ENCODE measurements at regions not wholly inside any gene's neighbourhood (a gene's known extent, or its start where the extent isn't known, plus 50 kb on each side); places are given as distances from the start of the nearest gene placed in this dataset.

DNA sequence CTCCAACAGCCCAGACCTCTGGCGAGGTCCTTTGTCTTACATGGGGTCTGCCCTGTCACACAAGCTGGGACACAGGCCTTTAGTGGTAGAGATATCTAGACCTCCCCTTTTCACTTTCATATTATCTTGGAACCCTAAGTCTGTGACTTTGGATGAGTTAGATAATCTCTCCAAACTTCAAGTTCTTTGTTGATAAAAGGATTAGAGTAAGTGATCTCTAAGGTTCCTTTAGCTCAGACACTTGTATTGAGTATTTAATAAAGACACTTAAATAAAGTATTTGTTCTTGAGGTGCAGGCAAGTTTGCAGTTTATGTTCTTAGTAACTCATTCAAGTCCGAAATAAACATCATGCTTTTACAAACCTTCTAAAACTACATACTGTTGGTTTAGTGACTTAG lies 459.6 kb downstream of the SHQ1 start:
- no peak for DNase-seq

DNA sequence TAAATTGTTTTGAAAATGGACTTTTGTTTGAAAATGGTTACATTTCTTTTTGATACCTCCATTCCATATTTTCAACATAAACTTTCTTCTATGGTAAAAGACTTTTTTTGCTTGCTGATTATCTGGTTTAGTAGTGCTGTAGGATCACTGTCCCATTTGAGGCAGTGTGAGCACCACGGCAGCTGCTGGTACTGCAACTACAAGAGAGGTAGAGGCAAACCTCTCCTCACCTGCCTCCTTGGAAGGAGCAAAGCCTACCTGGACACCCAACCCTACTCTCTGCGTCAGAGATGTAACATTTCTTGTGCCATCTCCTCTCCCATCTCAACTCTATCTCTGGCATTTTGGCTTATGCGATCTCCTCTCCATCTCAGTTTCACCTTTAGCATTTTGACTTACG lies 460.1 kb downstream of the SHQ1 start:
- DNase-seq = no peak

DNA sequence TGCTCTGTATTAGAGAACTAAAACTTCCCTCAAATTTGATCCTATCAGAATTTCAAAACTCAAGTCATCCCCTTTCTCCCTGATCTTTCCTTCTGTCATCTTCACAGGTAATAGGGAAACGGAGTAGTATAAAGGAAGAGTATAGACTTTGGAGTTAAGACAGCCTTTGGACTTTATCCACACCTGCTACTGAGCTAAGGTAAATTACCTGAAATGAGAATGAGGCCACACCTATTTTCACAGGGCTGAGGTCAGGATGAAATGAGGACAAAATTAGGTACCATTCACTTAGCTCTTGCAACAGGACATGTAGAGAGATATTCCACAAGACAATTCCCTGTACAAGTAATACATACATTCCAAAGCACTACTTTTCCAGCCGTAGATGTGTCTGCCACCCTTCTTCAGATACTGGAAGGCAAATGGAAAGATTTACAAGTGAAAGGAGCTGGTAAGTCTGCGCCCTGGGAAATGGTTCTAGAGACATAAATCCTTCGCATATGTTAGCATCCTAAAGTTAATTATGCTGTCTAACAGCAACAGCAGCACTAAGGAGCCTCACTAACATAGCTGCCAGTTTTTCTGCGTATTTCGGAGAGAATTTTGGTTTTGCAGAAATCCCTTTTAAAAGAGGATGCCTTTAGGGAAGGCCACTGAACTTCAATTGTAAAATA lies 461.8 kb downstream of the SHQ1 start:
- no peak for DNase-seq

DNA sequence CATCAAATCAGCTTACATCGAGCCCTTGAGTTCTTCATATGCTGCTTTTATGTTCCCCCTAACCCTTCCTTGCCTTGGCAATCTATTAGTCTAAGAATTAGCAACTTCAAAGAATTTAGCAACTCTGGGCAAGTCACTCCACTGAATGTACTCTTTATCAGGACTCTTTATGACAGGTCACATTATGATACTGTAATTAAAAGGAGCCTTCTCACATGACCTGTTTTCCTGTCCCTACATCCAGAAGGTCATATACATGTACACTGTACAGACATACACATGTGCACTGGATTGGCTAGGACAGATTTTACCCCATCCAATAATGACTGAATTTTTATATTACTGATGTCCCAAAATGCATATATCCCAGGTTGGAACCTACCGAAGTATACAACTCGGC lies 463.1 kb downstream of the SHQ1 start:
- no peak for DNase-seq

DNA sequence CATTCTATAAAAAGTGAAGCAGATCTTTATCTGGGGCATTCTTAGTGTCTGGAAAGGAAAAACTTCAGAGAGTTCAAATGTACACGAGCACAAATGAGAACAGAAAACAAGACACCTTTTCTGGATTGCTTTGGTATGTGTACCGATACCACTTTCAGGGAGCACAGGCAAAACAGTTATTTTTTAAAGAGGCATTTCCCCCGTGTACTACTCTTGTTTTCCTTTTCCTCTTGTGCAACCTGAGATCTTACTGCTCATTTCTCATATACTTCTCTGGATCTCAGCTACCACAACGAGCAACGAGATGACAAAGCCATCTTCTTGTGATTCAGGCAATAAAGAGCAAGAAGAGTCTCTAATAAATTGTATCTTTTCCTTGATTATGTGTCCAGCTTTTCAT lies 463.6 kb downstream of the SHQ1 start:
- DNase-seq = no peak

DNA sequence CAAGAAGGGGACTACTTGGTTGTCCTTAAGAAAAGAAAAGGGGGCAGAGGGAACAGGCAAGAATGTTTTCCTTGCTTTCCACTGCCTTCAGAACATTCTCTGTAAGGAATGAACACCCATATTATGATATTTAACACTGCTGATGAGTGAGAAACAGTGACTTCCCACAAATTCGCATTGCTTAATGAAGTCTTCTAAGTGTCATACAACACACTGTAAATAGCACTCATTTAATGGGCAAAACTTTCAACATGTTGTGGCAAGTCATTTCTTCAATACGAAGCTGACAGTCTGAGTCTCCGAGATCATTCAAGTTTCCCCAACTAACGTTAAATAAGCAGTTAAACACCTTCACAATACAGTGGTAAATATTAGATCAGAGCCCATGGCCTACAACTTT lies 464.4 kb downstream of the SHQ1 start:
- no peak for DNase-seq

DNA sequence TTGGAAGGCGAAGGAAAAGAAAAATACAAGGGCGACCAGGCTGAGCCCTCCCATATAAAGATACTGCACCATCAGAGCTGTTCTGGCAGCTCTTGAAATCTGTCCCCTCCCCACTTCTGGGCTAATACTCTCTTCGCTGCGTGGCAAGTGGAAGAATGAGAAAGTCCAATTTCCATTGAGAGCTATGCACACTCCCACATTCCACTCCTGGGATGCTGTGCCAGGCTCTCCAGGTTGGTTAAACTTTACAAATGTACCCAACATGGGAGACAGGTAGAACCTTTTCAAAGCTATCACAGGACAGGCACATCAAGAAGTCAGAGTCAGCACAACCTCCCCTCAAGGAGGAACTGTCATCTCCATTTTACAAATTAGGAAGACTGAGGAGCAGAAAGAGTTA lies 465.0 kb downstream of the SHQ1 start:
- DNase-seq = no peak

DNA sequence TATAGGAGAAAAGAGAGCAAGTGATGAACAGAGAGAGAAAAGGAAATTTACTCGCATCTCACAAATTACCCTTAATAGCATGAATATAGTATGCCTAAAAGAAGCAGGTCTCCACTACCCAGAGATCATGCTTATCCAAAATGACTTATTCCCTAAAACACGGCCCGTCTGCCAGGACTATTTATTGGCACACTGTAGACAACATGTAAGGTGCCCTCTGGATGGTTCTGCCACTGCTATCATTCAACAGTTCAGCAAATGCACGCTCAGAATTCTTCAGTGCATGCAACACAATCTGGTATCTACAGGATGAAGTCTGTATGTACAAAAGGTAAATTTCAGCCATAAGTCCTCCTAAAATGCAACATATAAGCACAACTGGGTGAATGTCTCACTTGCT lies 465.8 kb downstream of the SHQ1 start:
- no peak for DNase-seq

DNA sequence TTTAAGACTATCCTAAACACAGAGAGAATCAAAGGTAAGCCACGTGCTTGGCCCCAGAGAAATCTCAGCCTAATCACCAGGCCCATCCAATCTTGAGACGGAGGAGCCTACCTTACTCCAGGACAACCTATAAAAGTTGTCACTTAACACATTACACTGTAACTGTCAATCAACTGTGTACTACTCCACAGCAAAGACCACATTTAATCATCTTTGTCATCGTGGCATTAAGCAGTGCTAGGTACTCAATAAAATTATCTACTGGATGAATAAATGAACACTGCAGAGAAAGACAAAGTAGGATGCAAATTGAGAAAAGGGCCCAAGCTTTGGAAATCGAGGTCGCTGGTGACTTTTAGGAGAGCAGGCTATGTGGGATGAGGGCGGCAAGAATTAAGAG lies 466.7 kb downstream of the SHQ1 start:
- DNase-seq = no peak

DNA sequence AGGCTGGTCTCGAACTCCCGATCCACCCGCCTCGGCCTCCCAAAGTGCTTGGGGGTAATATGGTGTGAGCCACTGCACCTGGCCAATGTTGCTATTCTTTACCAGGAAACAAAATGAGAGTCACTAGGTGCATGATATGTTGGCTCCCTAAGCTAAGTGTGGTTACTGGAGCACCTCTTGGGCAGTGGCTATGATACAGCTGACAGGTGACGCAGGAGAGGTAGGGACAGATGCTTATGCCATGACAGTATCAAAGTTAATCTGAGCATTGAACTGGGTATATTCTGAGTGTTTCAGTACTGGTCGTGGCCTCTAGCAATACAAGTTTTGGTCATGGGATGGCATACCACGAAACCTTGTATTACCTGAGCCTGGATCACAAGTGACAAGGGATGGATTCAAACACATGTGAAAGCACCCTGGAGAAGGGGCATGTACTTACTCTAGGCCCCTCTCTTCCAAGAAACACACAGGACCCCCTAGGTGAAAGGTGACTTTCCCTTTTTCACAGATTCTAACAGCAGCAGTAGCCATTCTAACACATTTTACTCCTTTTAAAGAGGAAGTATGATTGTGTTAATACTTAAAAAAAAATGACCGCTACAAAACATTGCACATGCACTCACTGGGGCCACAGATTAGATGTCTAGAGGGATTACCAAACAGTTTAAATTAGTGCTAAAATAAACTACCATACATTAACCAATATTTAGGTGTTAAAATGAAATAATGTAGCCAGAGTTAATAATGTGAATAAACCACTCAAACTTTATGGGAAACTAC lies 467.3 kb downstream of the SHQ1 start:
- DNase-seq = no peak

DNA sequence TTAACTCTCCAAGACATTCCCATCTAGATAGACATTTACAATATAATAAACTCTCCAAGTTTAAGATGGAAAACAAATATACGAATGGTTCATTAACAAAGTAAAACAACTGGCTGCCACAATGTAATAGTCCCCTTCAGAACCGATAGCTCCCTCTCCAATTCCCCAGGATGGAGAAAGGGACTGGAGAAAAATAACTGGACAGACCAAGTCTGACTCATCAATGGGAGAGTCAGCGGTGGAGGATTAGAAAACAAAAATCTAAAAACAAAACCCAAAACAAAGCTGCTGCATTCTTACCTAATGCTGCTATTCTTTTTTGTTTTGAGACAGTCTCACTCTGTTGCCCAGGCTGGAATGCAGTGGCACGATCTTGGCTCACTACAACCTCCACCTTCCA lies 468.1 kb downstream of the SHQ1 start:
- no peak for DNase-seq

DNA sequence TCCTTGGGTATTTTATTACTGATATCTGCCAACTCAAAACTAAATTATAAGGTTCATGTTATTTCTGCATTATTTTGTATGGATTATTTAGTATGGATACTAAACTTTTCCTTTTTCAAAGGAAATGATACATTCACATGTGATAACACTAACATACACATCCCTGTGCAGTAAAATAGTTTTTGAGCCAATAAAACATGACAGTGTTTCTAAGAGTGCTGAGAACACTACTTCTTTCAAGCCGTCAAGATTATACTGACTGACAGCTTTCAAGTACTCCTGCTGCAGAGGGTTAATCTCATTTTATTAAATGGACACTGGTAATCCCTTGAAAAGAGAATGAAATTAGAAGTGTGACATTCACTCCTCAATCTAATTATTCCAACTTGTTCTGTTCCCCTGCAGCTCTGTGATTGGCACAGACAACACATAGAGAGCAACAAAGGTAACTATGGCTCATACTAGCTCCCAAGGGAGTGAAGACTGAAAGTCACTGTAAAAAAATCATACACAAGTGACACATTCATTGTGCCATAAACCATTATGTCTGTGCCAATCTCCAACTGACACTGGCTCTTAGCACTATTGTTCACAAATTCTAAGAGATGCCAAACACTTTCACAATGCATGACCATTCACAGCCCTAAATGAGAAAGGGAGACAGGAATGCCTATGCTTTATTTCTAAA lies 468.6 kb downstream of the SHQ1 start:
- DNase-seq = no peak

DNA sequence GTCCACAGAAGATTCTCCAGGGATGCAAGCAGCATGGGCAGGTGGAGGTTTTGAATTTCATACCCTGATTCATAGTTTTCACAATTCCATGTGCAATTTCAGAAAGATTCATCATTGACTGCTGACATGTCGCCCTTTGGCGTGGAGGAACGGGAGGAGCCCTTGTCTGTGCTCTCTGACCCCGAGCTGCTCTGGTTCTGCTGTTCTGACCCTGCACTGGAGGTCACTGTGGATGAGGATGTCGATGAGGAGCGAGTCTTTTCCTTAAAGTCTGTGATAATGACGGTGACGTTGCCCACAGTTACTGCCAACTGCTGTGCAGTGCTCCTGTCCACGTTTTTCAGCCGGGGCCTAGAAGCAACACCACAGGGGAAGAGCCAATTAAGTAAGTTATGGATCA lies 470.0 kb downstream of the SHQ1 start:
- DNase-seq = no peak

DNA sequence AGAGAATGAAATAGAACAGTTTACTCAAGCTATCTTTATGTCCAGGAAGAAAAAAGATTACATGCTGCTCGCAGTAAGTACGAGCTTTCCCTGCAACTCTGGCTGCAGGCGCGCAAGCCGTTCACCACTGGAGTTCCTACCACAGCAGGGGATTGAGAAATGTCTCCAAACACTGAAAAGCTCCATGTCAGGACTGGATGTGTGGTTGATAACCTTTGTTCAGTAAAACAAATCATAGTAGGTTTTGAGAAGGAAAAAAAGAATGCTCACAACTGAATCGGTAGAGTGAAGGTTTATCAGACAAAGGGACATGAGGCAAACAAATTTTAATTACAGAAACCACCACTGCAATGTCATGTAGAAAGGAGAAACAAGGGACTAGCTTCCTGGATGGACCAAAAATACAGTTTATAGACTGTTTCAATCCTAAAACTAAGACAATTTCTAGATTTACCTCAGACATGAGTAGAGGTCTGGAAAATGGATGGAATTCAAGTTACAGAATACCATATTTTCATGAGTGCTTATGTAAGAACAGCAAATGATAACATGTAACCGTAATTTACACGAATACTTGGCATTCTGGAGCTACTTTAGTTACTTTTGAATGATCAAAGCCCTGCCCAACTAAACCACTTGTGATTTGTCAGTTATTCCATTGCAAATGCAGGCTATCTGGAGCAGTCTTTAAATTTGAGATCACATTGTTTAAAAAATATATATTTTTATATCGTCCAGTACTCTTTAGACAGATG lies 471.1 kb downstream of the SHQ1 start:
- DNase-seq = no peak

DNA sequence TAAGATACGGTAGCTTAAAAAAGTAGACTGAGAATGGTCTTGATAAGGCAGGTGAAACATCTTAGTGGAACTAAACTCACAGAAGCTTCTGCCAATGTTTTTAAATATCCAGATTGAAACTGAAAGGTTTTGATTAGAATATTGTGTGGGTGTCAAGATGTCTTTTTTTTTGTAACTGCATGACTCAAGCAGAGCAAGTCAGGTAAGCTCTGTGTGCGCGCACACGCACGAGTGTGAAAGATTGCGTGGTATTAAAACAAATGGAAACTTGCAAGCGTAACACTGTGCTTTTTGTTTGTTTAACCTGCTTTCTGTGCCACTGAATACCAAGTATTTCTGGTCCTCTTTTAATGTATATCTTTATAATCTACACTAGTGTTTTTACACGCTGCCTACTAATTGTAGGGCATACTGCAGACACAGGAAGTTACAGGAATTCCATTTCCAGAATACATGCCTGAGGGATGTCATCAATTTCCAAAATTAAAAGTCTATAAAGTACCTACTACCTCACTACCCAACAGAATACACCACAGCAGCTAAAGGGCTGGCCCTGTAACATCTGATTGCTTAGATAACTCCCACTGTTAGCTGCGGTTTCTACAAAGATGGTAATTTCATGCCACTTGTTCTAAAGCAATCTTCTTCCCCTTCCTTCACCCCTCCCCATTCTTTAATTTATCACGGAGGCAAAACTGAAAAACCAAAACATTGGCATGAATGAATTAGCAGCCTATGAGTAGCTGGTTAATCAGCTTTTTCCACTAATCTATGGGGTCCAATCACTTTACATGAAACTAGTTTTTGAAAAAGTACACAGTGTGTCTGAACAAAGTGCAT lies 472.8 kb downstream of the SHQ1 start:
- no peak for DNase-seq

DNA sequence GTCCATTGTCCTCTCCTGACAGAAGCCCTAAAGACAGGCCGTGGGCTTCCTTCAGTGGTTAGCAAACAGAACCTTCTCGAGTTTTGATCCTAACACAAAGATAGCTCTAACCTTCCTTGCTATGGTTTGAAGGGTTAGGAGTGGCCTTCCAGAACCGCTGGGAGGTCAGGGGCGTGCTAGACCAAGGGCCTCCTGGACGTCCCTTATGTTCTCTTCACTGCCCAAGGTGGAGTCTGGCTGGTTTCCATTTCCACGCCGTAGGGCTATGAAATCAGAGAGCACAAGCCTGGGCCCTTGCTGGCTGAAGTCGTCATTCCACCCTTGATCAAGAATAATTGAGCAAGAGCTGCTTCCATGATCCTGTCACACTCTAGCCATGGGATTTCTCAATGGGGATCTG lies 475.1 kb downstream of the SHQ1 start:
- no peak for DNase-seq

DNA sequence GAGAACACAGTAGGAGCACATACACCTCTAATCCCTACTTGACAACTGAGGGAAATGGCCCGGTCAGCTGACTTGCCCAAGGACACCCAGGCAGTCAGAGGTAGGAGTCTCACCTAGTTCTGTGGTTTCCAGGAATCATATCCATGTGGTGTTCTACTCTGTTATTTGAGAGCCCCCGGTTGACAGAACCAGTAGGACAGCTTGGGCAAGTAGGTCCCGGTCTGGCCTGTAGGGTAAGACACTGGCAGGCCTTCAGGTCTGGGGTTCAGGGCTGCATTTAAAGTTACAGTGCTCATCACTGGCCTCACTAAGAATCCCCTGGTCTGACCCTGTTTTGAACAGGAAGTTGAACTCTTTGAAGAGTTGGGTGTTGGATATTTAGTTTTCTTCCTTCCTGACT lies 476.1 kb downstream of the SHQ1 start:
- no peak for DNase-seq

DNA sequence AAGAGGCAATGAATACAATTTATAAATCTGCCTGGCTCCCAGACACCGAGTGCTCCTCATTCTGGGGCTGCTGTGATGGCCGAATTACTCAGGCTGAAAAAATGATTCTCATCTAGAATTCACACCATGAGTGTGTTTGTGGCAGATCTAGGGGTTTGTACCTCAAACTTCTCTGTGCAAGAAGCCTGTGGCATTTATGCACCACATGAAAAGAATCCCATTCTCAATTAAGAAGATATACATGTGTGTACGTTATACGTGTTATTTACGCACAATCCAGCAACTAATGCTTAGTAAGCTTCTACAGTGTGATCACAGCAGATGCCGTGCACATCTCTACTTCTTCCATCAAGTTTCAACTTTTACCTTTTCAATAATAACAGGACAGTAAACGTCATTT lies 476.8 kb downstream of the SHQ1 start:
- DNase-seq = no peak

DNA sequence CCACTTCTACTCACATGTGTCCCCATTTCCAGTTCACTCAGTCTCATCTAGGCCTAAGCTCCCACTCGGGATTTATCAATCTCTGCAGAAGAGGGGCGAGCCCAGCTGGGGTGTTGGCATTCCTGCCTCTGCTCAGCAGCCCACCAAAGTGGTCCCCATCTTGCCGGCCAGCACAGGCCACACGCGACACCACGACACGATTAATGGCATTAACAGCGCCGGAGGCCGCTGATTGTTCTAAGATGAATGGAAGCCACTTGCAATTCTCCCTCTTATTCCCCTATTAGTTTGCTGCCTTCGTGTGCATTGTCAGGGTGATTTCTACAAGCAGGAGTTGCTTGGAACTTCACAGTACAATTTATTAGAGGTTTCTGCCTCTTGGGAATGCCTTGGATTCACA lies 477.3 kb downstream of the SHQ1 start:
- DNase-seq = no peak

DNA sequence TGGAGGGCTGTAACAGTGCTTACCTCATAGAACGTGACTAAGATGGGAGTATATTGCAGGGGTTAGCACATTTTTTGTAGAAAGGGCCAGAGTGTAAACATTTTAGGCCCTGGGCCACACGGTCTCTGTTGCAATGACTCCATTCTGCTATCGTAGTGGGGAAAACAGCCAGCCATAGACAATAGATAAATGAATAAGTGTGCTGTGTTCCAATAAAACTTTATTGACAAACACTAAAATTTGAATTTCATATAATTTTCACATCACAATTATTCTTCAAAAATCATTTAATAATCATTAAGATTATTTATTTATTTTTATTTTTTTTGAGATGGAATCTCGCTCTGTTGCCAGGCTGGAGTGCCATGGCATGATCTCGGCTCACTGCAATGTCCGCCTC lies 478.6 kb downstream of the SHQ1 start:
- DNase-seq = no peak

DNA sequence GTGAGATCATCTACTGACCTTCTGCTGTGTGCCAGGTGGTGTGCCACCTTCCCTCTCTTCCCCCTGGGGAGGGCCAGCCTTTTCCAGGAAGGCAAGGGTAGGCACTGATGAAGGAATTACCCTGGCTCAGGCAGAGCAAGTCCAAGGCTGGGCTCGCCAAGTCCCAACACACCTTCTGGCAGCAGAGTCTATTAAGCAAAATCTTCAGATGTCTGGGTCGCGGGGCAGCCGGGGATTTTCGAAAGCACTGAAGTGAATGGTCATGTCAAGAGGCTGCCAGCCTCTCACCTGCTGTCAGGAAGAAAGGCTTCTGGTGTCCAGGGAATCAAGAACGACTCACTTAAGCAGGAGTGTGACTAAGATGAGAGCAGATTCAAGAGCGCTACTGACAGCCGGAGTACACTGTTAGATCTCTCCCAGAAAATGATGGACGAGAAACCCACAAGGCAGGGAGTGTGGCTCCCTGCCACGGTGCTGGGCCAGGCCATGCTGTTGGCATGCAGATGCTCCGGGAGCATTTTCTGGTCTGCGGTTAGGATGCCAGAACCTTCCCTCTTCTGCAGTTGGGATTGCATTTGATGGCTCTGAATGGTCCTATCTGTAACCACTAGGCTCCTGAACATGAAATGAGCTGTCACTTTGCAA lies 479.8 kb downstream of the SHQ1 start:
- no peak for DNase-seq

DNA sequence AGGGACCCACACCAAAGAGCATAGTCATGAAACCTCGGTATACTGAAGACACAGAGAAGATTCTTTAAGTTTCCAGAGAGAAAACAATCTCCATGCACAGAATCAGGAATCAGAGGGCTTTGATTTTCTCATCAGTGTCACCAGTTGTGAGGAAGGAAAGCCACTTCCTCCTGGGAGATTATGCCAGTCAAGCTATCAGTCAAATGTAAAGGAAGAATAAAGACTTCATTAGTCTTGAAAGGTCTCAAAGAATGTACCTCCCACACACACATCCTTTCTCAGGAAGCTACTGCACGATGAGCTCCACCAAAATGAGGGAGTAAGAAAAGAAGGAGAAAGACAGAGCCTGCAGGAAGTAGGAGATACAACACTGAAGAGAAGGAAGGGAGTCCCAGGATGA lies 486.3 kb downstream of the SHQ1 start:
- DNase-seq = no peak

Measured in activated CD4-positive, alpha-beta T cell treated with anti-CD3 and anti-CD28 coated beads, Interleukin-2, amount 50 U/mL, for 1 hour (primary cell).